ENCODE measurements at regions not wholly inside any gene's neighbourhood (a gene's known extent, or its start where the extent isn't known, plus 50 kb on each side); places are given as distances from the start of the nearest gene placed in this dataset. TPM values are rescaled to one million over a fixed set of nuclear protein-coding genes. Genes with fewer than 3 reads are reported as not detected.

GRCh38 chr18:25010623-25011374, 341.2 kb downstream of the ZNF521 start:
- Histone ChIP-seq H3K36me3 (ENCODE audit: insufficient read depth, low read length) (no peaks in the 10 kb centered on the region), H3K27ac (ENCODE audit: low read depth, low read length, poor library complexity, severe bottlenecking) (no peak overlapping the region), H3K4me1 (ENCODE audit: insufficient read depth, low read length, poor library complexity, severe bottlenecking) (no peaks in the 10 kb centered on the region), H3K4me3 (ENCODE audit: low read depth, low read length, poor library complexity, severe bottlenecking) (no peak overlapping the region), H3K4me2 (ENCODE audit: low read length) (no peak overlapping the region), H3K79me2 (ENCODE audit: insufficient read depth, low read depth, low read length) (no peaks in the 10 kb centered on the region), H3K9me3 (ENCODE audit: low read length) (no peaks in the 10 kb centered on the region), H2AFZ (ENCODE audit: low read length) (no peak overlapping the region), H4K20me1 (ENCODE audit: insufficient read depth, low read length) (no peaks in the 10 kb centered on the region), H3K9me2 (ENCODE audit: insufficient read depth, low read length) (no peaks in the 10 kb centered on the region)
- no peak for DNase-seq (ENCODE audit: low spot score)
- ChIA-PET POLR2A (no interaction called here), CTCF (ENCODE audit: unreplicated experiment) (no interaction called here)
- no peak for TF ChIP-seq EZH2phosphoT487 (IDR thresholded peaks at IDR 0.05; ENCODE audit: borderline replicate concordance, low read depth, low read length)
- TF ChIP-seq CTCF (conservative IDR thresholded peaks at IDR 0.05; ENCODE audit: low read length) = no peak
- intact Hi-C loops (cut with micrococcal nuclease; ENCODE audit: unreplicated experiment) = no loop called here
- no TSS peak for BruUV-seq (replicated peaks)

Small RNA genes lying in the stretch of these regions (small RNA-seq; reads per million reads assigned to genes)
- gene PPIAP57 = not detected

All from OCI-LY7 (cell line).